NAMALWA (cell line): ENCODE measurements at regions not wholly inside any gene's neighbourhood (a gene's known extent, or its start where the extent isn't known, plus 50 kb on each side); places are given as distances from the start of the nearest gene placed in this dataset.
A peak's percentile ranks its signal among the peaks of the same experiment; 100 is the strongest.
"Not testable (repeated sequence)": the region's sequence is repeated elsewhere in the genome, so short reads cannot be mapped to it uniquely, and the experiment has no call there.

ENCODE experiments used
- DNase-seq: peaks from one replicate; pipeline ENCODE4 v3.0.0-alpha.2; 2015; ENCODE audit warnings: low spot score

DNA sequence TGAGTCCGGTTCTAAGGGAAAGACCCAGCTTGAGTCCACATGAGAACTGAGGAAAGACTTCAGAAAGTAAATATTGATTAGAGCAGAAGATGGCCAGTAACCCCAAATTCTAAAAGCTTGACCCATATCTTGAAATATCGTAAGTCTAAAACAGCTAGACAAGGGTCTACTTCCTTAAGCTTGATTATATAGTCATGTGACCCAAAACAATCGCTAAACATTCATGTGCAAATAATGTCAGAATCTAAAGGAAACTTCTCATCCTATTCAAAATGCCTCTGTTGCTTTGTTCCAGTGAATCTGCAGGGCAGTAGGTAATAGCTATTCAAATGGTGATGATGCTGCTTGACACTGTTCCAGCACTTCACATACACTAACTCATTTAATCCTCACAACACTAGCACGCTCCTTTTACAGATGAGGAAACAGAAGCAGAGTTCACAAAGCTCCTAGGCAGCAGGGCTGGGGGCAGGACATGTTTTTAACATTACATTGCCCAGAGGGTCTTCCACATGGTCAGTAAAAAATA, 52.6 kb downstream of the TCF20 start:
- DNase-seq = no peak

DNA sequence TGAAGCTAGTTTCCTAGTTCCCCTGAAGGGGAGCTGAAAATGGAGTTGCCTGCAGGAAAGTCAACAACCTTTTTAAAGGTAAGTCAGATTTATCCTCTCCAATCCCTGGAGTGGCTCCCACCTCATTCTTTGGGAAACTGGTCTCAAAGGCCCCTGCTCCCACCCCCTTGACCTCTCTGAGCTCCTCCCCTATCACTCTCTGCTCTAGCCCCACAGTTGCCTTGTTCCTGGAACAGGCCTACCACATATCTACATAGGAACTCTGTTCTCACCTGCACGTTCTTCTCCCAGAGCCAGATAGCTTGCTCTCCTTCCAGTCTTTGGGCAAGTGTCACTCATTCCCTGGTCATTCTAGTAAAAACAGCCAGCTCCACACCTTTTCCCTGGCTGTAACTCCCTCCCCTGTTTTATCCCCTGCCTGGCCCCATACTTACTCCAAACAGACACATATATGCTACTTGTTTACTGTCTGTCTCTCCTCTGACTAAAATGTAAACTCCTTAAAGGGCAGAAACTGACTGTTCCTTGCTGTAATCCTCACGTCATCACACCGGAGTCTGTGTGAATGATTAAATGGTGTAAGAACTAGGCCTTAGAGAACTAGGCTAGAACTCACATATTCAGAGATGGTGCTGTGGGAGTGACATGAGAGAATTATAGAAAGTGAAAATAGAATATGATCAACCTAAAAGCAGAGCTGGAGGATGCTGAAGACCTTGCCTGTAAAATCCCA, 53.3 kb downstream of the TCF20 start:
- no peak for DNase-seq

DNA sequence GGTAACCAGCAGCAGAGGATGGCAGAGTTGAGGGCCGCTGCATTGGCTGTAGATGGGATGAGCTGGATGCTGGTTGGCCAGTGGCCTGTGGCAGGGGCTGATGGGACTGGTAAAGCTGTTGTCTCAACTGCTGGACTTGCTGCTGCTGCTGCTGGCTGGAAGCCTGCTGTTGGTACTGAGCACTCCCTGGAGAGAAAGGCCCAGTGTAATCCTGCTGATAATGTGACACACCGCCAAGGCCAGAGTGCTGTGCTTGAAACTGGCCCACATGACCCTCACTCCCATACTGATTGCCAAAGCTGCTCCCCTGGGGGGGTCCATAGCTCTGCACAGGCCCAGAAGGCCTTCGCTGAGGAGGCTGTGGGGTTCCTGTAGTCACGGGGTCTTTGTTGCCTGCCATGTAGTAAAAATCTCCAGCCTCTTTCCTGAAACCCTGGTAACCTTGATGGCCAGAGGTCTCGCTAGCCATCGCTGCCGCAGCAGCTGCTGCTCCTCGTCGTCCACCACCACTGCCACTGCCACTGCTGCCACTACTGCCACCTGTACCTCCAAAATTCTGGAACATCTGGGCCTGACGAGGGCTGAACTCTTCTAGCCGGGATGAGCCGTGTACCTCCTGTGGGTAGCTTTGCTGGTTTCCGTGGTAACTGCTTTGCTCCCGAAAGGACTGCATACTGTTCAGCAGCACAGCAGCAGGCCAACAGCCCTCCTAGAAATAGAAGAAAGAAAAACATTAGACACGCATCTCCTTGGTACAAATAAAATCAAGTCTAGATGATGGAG, 55.6 kb downstream of the TCF20 start:
- no peak for DNase-seq

DNA sequence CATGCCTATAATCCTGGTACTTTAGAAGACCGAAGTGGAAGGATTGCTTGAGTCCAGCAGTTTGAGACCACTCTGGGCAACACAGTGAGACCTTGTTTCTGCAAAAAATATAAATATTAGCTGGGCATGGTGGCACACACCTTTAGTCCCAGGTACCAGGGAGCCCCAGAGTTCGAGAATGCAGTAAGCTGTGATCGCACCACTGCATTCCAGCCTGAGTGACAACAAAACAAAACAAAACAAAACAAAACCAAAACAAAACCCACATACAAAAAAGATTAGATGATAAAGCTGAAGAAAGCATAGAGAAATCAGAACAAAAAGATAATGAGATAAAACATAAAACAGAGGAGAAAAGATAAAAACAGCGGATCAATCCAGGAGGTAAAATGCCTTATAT, 62.1 kb downstream of the TCF20 start:
- DNase-seq = no peak

DNA sequence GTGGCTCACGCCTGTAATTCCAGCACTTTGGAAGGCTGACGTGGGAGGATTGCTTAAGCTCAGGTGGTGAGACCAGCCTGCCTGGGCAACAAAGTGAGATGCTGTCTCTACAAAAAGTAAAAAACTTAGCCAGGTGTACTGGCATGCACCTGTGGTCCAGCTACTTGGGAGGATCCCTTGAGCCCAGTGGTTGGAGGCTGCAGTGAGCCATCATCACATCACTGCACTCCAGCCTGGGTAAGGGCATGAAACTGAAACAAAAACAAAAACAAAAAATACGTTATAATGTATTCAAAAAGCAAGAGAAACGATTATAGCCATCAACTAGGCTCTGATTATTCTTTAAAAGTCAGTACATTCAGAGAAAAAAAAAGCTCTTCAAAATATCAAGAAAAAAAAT, 62.5 kb downstream of the TCF20 start:
- DNase-seq = peak; percentile 16

DNA sequence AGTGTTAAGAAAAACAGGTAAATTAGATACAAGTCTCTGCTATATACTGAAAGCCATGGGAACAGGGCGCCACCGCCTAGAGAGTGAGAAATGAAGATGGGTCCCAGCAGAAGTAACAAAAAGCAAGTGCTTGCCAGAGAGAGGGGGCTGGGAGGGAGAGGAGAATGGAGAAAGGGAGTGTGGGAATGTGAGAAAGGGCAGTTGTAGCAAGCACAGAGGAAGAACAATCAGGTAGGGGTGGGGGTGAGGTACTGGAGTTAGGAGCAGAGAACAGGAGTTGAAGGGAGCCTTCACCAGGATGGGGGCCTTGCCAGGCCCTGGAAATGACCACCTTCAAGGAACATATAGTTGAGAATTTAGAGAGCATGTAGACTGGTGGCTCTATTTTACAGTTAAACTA, 66.8 kb downstream of the TCF20 start:
- no peak for DNase-seq

DNA sequence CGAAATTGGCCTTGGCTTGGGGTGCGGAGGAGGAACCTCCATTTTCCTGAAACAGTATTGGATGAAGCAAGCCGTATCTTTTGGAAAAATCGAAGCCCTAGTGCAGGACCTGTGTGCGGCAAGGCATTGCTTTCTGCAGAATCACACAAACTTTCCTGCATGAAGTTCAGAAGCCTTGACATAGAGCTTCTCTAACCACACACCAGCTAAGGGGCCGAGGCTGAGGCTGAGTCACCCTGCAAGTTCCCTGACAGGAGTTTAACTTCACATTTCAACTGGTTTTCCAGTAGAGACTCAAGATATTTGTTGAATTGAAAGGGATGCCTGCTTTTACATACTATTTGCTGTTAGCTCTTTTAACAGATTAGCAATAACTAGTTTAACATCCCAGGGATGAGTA, 67.8 kb downstream of the TCF20 start:
- DNase-seq = no peak

DNA sequence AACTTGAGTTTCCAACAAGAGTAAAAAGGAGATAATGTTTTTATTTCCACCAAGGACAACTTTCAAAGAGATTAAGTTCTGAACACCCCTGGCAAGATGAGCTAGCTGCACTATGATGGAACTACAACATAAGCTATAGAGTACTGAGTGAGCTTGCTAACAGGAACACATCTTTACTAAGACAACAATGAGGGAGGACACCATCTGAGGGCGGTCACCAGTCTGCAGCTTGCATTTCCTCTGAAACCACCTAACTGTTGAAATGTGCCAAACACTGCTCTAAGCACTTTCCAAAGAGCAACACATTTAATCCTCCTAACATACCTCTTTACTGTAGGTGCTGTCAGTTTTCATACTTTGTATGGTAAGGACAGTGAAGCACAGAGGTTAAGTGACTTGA, 68.4 kb downstream of the TCF20 start:
- no peak for DNase-seq

DNA sequence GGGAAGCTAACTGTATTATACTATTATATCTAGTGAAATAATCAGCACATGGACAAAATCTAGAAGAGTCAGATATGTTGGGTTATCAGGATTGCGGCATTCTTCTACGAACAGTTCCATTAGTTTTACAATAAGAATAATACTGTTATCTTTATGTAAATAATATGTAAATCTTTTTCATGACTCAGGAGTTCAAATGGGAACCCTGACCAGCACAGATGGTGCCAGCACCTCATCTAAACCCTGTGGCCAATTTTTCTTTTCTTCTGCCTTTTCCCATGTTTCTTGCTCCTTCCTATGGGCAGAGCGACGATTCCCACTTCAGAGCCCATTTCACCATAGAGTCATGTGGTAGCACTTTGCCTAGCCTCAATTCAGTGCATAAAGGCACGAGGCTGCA, 68.4 kb upstream of the CYP2D6 start:
- no peak for DNase-seq

DNA sequence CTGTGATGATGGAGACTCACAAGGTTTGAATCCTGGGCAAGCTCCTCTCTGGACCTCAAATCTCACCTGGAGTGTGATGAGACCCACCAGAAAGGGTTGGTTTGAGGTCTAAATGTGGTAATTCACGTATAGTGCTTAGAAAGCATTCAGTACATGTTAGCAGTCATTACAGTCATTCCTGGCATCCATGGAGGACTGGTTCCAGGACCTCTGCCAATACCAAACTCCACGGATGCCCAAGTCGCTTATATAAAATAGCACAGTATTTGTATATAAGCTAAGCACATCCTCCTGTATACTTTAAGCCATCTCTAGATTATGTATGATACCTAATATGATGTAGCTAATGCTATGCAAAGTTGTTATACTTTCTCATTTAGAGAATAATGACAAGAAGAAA, 67.6 kb upstream of the CYP2D6 start:
- DNase-seq = no peak

DNA sequence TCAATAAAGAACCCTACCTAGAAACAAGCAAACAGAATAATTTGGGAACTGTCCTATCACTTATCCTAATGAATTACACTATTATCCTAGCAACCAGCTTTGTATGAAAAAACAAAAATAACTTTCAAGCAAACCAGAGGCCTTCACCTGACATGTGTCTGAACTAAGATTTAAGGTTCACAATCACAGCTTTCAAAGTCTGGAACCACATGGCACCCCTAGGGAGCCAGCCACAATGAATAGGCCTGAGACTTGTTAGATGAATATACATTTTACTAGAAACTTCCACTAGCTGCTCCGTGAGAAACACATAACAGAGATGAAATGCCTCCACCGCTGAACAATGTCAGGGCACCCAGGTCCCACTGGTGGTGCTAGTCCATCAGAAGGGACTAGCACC, 65.8 kb upstream of the CYP2D6 start:
- DNase-seq = no peak

DNA sequence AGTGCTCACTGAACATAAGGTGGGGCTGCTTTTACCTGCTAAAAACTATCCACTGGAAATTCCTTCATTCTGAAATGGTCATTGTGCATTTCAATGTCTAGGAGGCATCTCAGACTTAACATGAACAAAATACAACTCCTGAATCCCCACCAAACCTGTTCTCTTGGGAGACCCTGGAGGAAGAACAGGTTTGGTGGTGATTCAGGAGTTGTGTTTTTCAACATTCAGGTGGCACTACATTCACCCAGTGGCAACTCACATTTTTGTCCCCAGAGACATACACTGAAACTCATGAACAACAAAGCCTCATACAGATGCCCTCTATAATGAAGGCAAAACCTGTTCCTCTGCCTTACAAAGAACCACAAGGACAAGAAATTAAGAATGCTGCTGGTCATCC, 64.3 kb upstream of the CYP2D6 start:
- DNase-seq = no peak

DNA sequence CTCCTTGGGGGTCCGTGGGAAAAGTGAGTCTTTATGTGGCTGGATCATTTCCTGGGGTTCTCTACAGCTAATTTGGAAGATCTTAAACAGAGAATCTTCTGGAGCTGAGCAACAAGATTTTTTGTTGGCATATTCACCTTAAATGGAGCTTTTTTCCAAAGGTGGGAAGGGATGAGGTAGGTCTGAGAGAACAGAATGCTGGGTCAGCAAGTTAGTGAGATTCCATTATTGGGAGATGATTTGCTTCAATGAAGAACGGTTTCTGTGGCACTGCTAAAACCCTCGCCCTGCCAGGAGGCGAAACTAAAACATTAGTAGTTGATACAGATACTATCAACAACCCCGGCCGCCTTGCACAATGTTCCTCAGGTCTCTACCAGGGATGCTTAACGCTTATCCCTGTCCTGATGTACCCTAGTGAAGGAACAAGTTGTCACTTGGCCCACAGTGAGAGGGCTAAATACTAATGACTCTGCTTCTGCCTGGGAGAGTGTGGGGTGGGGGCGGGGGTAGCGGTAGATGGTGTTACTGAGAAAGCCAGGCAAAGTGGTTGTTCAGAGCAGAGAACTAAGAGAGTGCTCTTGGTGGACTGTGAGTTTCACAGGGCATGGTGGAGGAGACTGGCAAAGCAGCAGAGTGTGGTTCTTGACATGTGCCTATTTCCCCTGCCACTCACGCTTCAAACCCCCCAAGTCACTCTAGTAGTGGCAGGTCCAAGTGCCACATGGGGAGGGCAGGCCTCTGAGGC, 63.7 kb upstream of the CYP2D6 start:
- DNase-seq = no peak

DNA sequence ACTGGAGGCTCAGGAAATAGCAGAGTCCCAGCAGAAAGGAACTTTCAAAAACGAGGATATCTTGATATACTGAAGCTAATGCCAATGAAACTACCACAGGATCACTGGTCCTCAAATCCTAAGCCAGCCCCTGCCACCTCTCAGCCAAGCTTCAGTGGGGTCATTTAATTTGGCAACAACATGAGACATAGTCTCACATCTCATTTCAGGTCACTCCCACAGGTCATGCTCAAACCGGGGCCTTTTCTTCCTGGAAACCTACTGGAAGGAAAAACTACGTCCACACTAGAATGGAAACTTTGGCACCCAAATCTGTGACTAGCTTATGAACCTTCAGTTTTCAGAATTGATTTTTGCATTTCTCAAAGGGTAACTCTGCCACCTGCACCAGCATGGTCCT, 61.9 kb upstream of the CYP2D6 start:
- DNase-seq = no peak

DNA sequence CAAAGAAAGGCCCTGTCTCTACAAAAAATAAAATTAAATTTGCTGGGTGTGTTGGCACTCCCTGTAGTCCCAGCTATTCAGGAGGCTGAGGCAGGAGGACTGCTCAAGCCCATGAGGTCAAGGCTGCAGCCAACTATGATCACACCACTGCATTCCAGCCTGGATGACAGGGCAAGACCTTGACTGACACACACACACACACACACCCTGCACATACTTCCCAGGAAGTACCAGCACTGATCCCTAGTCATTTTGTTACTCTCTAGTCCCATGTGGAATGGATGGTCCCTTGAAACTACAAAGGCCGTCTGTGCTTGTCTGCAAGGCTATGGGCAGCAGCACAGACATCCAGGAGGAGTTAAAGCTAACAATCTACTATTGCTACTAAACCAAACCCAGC, 59.7 kb upstream of the CYP2D6 start:
- no peak for DNase-seq

DNA sequence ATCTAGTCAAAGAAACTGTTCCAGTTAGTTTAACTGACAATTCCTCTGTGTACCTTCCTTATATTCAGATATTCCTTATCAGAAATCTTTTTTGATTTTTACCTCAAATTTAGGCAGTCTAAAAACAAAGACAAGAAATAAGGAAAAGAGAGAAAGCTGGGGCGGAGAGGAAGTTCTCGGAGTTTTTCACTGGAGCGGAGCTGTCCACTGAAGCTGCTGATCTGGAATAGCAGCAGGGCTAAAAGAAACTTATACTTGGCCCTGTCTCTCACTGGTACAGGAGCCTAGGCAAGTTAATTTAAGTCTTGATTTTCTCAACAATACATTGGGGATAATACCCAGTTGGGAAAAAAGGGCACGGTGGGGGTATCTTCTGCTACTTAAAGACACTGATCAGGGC, 59.2 kb upstream of the CYP2D6 start:
- DNase-seq = no peak

DNA sequence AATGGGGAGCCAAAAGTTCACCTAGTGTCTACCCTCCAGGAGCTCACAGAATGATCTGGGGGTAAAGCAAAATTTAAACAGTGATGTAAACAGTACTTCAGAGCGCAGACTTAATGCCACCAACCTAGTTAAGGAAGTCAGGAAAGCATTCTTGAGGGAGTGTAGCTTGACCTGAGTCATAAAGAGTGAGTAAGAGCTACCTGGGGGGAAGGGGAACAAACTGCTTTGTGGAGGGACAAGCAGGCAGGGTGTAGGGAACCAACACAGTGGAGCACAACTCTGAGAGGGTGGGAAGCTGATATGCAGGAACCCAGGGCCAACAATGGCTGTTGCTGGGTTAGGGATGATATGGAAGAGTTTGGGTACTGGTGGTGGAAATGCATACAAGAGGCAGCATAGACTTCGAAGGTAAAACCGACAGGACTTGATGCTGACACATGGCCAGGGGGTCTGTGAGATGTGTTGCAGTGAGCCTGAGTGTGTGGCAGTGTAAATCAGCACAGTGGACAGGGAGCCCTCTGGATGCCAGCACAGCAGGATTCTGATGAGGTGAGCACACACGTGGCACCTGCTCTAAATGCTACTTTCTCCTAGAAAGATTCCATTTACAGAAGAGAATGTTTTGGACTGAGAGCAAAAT, 58.3 kb upstream of the CYP2D6 start:
- DNase-seq = no peak

DNA sequence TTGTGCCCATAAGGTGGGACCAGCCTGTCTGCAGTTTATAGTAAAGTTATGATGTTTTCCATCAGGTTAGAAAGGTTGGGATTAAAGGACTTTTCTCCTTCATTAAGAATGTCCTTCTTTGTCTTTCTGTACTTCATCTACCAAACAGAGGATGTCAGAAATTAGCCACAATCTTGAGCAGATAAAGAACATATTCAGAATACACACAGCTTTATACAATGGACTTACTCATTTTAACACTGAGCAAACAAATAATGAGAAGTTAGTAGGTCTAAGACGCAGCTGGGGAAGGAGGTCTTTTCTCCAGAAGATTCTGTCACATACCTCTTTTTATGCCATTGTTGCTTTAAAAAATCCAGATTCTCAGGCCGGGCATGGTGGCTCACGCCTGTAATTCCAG, 57.0 kb upstream of the CYP2D6 start:
- DNase-seq = no peak

DNA sequence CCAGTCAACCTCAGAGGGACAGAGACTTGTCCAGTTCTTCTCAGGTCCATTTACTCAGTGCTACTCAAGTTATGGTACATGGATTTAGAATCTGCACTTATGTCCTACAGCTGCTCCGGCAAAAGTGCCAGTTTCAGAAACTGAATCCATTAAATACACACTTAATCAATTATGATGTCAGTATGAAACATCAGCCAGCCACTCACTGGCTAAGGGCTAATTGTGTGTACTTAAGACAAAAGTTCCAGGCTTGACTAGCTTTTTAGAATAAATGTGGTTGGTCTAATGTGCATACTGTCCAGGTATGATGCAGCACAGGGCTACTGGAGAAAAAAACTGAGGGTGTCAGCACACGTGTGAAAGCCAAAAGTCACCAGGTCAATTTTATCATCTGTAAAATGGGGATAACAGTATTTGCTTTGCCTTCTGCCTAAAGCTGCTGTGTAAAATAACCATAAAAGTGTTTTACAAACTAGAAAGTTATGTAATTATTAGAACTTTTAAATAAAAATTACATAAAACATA, 55.4 kb upstream of the CYP2D6 start:
- no peak for DNase-seq

DNA sequence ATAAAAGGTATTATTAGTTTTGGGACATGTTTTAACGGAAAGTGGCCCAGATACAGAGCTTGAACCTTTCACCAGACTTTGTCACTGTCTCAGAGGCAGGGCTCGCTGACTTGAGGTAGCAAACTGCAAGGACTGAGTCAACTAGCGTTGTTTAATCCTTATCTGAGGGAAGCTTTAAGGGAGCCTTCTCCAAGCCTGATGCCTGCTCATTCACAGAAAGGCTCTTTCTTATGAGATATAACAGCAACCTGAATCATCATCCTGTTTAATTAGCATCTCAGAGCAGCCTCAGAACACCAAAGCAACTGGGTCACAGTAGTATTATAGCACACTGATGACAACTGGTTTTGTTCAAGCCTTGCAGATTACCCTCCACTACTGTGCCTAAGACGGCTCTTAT, 54.2 kb upstream of the CYP2D6 start:
- no peak for DNase-seq

DNA sequence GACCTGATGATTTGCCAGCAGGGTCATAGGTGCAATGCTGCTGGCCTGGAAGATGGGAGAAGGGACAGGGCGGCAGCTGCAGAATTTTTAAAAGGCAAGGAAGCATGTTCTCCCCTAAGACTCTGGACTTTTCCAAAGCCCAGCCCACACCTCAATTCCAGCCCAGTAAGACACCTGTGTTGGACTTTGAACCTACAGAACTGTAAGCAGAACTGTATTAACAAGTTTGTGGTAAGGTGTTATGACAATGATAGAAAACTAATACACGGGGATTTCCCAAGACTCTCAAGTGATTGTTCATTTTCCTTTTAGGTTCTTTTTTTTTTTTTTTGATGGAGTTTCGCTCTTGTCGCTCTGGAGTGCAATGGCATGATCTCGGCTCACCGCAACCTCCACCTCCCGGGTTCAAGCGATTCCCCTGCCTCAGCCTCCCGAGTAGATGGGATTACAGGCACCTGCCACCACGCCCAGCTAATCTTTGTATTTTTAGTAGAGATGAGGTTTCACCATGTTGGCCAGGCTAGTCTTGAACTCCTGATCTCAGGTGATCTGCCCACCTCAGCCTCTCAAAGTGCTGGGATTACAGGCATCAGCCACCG, 53.0 kb upstream of the CYP2D6 start:
- DNase-seq = not testable (repeated sequence)

DNA sequence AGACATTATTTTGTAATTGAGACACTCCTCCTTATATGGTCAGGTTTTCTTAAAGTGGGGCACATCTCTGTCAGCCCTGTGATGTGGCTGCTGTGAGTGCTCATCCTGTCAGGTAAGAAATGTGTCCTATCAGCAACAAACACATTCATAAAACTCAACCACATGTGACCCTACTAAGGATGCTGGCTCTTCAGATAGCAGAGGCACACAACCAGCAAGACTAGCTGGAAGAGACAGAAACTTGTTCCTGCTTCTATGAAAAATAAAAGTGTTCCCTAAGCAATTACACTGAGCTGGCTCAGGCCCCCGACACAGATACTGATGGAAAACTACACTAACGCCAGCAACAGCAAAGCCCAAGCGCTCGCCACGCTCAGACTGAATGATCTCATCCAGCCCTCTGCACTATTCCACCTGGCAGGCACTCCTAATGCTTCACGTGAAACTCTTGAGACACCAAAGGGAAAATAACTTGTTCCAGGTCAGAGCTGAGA, 49.8 kb upstream of the CYP2D6 start:
- no peak for DNase-seq
